Mammary epithelial cell (primary cell): ENCODE measurements at regions not wholly inside any gene's neighbourhood (a gene's known extent, or its start where the extent isn't known, plus 50 kb on each side); places are given as distances from the start of the nearest gene placed in this dataset.

Experiments
- CTCF ChIP-seq, 2 donors: IDR thresholded peaks in 1 of 2; conservative IDR thresholded peaks in 1 of 2; 2 replicates each; pipeline ENCODE4 v1.5.1; 2011 to 2012; ENCODE audit warnings: inconsistent platforms in 2 of 2, low read length in 2 of 2, mild to moderate bottlenecking in 2 of 2, control low read depth in 1 of 2, low read depth in 1 of 2; ENCODE audit not compliant: insufficient read depth in 1 of 2; ENCODE audit errors: extremely low read depth in 1 of 2
- EZH2 ChIP-seq: IDR thresholded peaks from 2 replicates; pipeline ENCODE4 v1.6.1; 2012; ENCODE audit warnings: low read length, inconsistent platforms, borderline replicate concordance

- TF ChIP-seq CTCF (conservative IDR thresholded peaks at IDR 0.05 in 1 of 2, IDR thresholded peaks at IDR 0.05 in 1 of 2; ENCODE audit: extremely low read depth in 1 of 2, insufficient read depth in 1 of 2, low read depth in 1 of 2, low read length in 2 of 2) (no peak), EZH2 (no peak)
Observed at GRCh38 chr5:89044674-89045200, 161.8 kb upstream of the MEF2C start.
